WTC11 (cell line): ENCODE measurements at regions not wholly inside any gene's neighbourhood (a gene's known extent, or its start where the extent isn't known, plus 50 kb on each side); places are given as distances from the start of the nearest gene placed in this dataset.

Source experiments
- CREB1 ChIP-seq: sonication (generic); formaldehyde crosslinking; IDR thresholded peaks from 2 replicates; pipeline ENCODE4 v1.8.0; 2023; ENCODE audit warnings: mild to moderate bottlenecking, missing genetic modification reagents
- ESRRA ChIP-seq: sonication (generic); formaldehyde crosslinking; IDR thresholded peaks from 2 replicates; pipeline ENCODE4 v1.8.1; 2022; ENCODE audit warnings: mild to moderate bottlenecking, missing genetic modification reagents, borderline replicate concordance
- FOXP1 ChIP-seq: sonication (generic); formaldehyde crosslinking; IDR thresholded peaks from 2 replicates; pipeline ENCODE4 v1.8.0; 2022; ENCODE audit warnings: missing genetic modification reagents, mild to moderate bottlenecking, moderate library complexity, borderline replicate concordance
- TEAD1 ChIP-seq: sonication (generic); formaldehyde crosslinking; IDR thresholded peaks from 2 replicates; pipeline ENCODE4 v1.8.0; 2022; ENCODE audit warnings: mild to moderate bottlenecking, missing genetic modification reagents
- TEAD4 ChIP-seq: sonication (generic); formaldehyde crosslinking; IDR thresholded peaks from 2 replicates; pipeline ENCODE4 v1.8.0; 2022; ENCODE audit warnings: mild to moderate bottlenecking, missing genetic modification reagents
- TF ChIP-seq, protein P1 (sequence below): sonication (generic); formaldehyde crosslinking; IDR thresholded peaks from 2 replicates; pipeline ENCODE4 v1.8.1; 2023; ENCODE audit warnings: mild to moderate bottlenecking, missing genetic modification reagents, borderline replicate concordance
- TF ChIP-seq, protein P2 (sequence below): sonication (generic); formaldehyde crosslinking; IDR thresholded peaks from 2 replicates; pipeline ENCODE4 v1.8.0; 2023; ENCODE audit warnings: missing genetic modification reagents
- TF ChIP-seq, protein P3 (sequence below): fragments of 200-600 bp; IDR thresholded peaks from 2 replicates; pipeline ENCODE4 v1.8.0; 2022; ENCODE audit warnings: antibody characterized with exemption

DNA sequence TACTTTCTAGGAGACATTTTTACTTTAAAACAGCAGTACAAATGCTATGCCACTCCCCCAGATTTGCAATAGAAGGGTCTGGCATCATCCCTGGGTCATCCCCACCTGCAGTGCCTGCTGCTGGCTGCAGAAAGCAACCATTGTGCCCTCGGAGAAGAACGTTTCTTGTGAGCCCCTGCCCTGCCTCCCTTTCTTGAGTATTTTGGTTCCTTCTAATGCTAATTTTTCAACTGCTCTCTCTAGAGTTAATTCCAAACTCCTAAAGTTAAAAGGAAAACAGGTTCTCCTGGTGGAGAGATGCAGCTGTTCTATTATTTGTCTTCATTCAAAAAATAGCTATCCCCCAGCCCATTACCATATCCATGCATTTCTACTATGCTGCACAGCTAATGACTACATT lies 107.1 kb downstream of the IDS start:
- TF ChIP-seq, protein P1, sequence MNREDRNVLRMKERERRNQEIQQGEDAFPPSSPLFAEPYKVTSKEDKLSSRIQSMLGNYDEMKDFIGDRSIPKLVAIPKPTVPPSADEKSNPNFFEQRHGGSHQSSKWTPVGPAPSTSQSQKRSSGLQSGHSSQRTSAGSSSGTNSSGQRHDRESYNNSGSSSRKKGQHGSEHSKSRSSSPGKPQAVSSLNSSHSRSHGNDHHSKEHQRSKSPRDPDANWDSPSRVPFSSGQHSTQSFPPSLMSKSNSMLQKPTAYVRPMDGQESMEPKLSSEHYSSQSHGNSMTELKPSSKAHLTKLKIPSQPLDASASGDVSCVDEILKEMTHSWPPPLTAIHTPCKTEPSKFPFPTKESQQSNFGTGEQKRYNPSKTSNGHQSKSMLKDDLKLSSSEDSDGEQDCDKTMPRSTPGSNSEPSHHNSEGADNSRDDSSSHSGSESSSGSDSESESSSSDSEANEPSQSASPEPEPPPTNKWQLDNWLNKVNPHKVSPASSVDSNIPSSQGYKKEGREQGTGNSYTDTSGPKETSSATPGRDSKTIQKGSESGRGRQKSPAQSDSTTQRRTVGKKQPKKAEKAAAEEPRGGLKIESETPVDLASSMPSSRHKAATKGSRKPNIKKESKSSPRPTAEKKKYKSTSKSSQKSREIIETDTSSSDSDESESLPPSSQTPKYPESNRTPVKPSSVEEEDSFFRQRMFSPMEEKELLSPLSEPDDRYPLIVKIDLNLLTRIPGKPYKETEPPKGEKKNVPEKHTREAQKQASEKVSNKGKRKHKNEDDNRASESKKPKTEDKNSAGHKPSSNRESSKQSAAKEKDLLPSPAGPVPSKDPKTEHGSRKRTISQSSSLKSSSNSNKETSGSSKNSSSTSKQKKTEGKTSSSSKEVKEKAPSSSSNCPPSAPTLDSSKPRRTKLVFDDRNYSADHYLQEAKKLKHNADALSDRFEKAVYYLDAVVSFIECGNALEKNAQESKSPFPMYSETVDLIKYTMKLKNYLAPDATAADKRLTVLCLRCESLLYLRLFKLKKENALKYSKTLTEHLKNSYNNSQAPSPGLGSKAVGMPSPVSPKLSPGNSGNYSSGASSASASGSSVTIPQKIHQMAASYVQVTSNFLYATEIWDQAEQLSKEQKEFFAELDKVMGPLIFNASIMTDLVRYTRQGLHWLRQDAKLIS (CRISPR knock-in tag), result no peak
- TF ChIP-seq, protein P2, sequence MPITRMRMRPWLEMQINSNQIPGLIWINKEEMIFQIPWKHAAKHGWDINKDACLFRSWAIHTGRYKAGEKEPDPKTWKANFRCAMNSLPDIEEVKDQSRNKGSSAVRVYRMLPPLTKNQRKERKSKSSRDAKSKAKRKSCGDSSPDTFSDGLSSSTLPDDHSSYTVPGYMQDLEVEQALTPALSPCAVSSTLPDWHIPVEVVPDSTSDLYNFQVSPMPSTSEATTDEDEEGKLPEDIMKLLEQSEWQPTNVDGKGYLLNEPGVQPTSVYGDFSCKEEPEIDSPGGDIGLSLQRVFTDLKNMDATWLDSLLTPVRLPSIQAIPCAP, result no peak
- TF ChIP-seq, protein P3, sequence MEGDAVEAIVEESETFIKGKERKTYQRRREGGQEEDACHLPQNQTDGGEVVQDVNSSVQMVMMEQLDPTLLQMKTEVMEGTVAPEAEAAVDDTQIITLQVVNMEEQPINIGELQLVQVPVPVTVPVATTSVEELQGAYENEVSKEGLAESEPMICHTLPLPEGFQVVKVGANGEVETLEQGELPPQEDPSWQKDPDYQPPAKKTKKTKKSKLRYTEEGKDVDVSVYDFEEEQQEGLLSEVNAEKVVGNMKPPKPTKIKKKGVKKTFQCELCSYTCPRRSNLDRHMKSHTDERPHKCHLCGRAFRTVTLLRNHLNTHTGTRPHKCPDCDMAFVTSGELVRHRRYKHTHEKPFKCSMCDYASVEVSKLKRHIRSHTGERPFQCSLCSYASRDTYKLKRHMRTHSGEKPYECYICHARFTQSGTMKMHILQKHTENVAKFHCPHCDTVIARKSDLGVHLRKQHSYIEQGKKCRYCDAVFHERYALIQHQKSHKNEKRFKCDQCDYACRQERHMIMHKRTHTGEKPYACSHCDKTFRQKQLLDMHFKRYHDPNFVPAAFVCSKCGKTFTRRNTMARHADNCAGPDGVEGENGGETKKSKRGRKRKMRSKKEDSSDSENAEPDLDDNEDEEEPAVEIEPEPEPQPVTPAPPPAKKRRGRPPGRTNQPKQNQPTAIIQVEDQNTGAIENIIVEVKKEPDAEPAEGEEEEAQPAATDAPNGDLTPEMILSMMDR, result no peak
- TF ChIP-seq TEAD1 (CRISPR knock-in tag), result no peak
- TF ChIP-seq ESRRA (CRISPR knock-in tag), result no peak
- no peak for TF ChIP-seq CREB1 (CRISPR knock-in tag)
- no peak for TF ChIP-seq FOXP1 (CRISPR knock-in tag)
- TF ChIP-seq TEAD4, result no peak
